WTC11 (cell line): ENCODE measurements at regions not wholly inside any gene's neighbourhood (a gene's known extent, or its start where the extent isn't known, plus 50 kb on each side); places are given as distances from the start of the nearest gene placed in this dataset.

Experiments used
- ATAC-seq: fragments of 200-7000 bp; cut with Tn5 transposase; 2 replicates; pipeline ENCODE4 v1.10.0; 2021; ENCODE audit warnings: mild to moderate bottlenecking, moderate library complexity
- CTCF ChIA-PET: fragments of 300-600 bp; sonication (Branson Sonifier 250); formaldehyde crosslinking; loops from one replicate; lab custom pipeline; 2021; ENCODE audit warnings: antibody characterized with exemption; lab: Charles Lee
- POLR2A ChIA-PET: fragments of 350-600 bp; sonication (Branson Sonifier 250); formaldehyde crosslinking; loops from one replicate; lab custom pipeline; 2021; ENCODE audit warnings: antibody characterized with exemption; lab: Charles Lee
- DNase-seq: peaks from one replicate; pipeline ENCODE4 v3.0.0; 2021; ENCODE audit warnings: low spot score
- H3K27ac Mint-ChIP-seq: 2 replicates; pipeline ENCODE4 v1.8.0; 2021; ENCODE audit warnings: mixed read lengths
- H3K27me3 Mint-ChIP-seq: 2 replicates; pipeline ENCODE4 v1.8.0; 2021; ENCODE audit warnings: low read depth, mild to moderate bottlenecking, moderate library complexity, mixed read lengths
- H3K36me3 Mint-ChIP-seq: 2 replicates; pipeline ENCODE4 v1.8.0; 2021; ENCODE audit warnings: mixed read lengths
- H3K4me1 Mint-ChIP-seq: 2 replicates; pipeline ENCODE4 v1.8.0; 2022; ENCODE audit warnings: mixed read lengths
- H3K4me3 Mint-ChIP-seq: 2 replicates; pipeline ENCODE4 v1.8.0; 2021; ENCODE audit warnings: mild to moderate bottlenecking, moderate library complexity, mixed read lengths
- H3K9me3 Mint-ChIP-seq: 2 replicates; pipeline ENCODE4 v1.8.0; 2021; ENCODE audit warnings: mixed read lengths
- ATF6 ChIP-seq: sonication (generic); formaldehyde crosslinking; IDR thresholded peaks from 2 replicates; pipeline ENCODE4 v1.8.1; 2023; ENCODE audit warnings: mild to moderate bottlenecking, missing genetic modification reagents
- CDX4 ChIP-seq: fragments of 250-450 bp; sonication (Bioruptor Pico); IDR thresholded peaks from 2 replicates; pipeline ENCODE4 v1.9.0; 2021; ENCODE audit warnings: moderate library complexity, mild to moderate bottlenecking, inconsistent platforms, borderline replicate concordance
- ELF4 ChIP-seq: sonication (generic); formaldehyde crosslinking; IDR thresholded peaks from 2 replicates; pipeline ENCODE4 v1.8.1; 2022; ENCODE audit warnings: low read depth, mild to moderate bottlenecking, moderate library complexity, missing genetic modification reagents
- ETV6 ChIP-seq: sonication (generic); formaldehyde crosslinking; IDR thresholded peaks from 2 replicates; pipeline ENCODE4 v1.8.1; 2022; ENCODE audit warnings: mild to moderate bottlenecking, missing genetic modification reagents
- FOXP4 ChIP-seq: sonication (generic); formaldehyde crosslinking; IDR thresholded peaks from 2 replicates; pipeline ENCODE4 v1.8.0; 2022; ENCODE audit warnings: mild to moderate bottlenecking, missing genetic modification reagents
- GRHL2 ChIP-seq: fragments of 250-450 bp; sonication (Bioruptor Pico); IDR thresholded peaks from 2 replicates; pipeline ENCODE4 v1.8.0; 2022; ENCODE audit warnings: mild to moderate bottlenecking, moderate library complexity; ENCODE audit not compliant: insufficient replicate concordance, severe bottlenecking
- HMGA2 ChIP-seq: fragments of 250-450 bp; sonication (Bioruptor Pico); IDR thresholded peaks from 2 replicates; pipeline ENCODE4 v1.4.0; 2021; ENCODE audit warnings: mild to moderate bottlenecking, moderate library complexity
- IRF2 ChIP-seq: sonication (generic); formaldehyde crosslinking; IDR thresholded peaks from 2 replicates; pipeline ENCODE4 v1.8.0; 2022; ENCODE audit warnings: low read depth, missing genetic modification reagents, borderline replicate concordance
- JAZF1 ChIP-seq: fragments of 250-450 bp; sonication (Bioruptor Pico); IDR thresholded peaks from 2 replicates; pipeline ENCODE4 v1.9.0; 2021; ENCODE audit warnings: moderate library complexity, mild to moderate bottlenecking, inconsistent platforms
- JUN ChIP-seq: sonication (generic); formaldehyde crosslinking; IDR thresholded peaks from 2 replicates; pipeline ENCODE4 v1.8.0; 2023; ENCODE audit warnings: mild to moderate bottlenecking, missing genetic modification reagents
- MAX ChIP-seq: sonication (generic); formaldehyde crosslinking; IDR thresholded peaks from 2 replicates; pipeline ENCODE4 v1.8.0; 2022; ENCODE audit warnings: mild to moderate bottlenecking, missing genetic modification reagents
- NFE2L1 ChIP-seq: sonication (generic); formaldehyde crosslinking; IDR thresholded peaks from 2 replicates; pipeline ENCODE4 v1.8.1; 2023; ENCODE audit warnings: missing genetic modification reagents
- PRRX2 ChIP-seq: fragments of 250-450 bp; sonication (Bioruptor Pico); IDR thresholded peaks from 2 replicates; pipeline ENCODE4 v1.8.0; 2021; ENCODE audit warnings: mild to moderate bottlenecking
- SOX15 ChIP-seq: fragments of 250-450 bp; sonication (Bioruptor Pico); IDR thresholded peaks from 2 replicates; pipeline ENCODE4 v1.9.0; 2021; ENCODE audit warnings: mild to moderate bottlenecking
- SP1 ChIP-seq: sonication (generic); formaldehyde crosslinking; conservative IDR thresholded peaks from 2 replicates; pipeline ENCODE4 v1.8.1; 2022; ENCODE audit warnings: missing genetic modification reagents
- TCF7 ChIP-seq: sonication (generic); formaldehyde crosslinking; IDR thresholded peaks from 2 replicates; pipeline ENCODE4 v1.8.0; 2022; ENCODE audit warnings: mild to moderate bottlenecking, low read depth, missing genetic modification reagents, moderate library complexity
- ZNF138 ChIP-seq: sonication (generic); formaldehyde crosslinking; conservative IDR thresholded peaks from 2 replicates; pipeline ENCODE4 v1.8.1; 2022; ENCODE audit warnings: mild to moderate bottlenecking, moderate library complexity, missing genetic modification reagents
- ZNF396 ChIP-seq: fragments of 250-450 bp; sonication (Bioruptor Pico); IDR thresholded peaks from 2 replicates; pipeline ENCODE4 v1.8.0; 2021; ENCODE audit warnings: mild to moderate bottlenecking, moderate library complexity, borderline replicate concordance
- ZNF416 ChIP-seq: fragments of 250-450 bp; sonication (Bioruptor Pico); IDR thresholded peaks from 2 replicates; pipeline ENCODE4 v1.9.0; 2021; ENCODE audit warnings: mild to moderate bottlenecking, inconsistent platforms
- ZNF423 ChIP-seq: fragments of 250-450 bp; sonication (Bioruptor Pico); IDR thresholded peaks from 2 replicates; pipeline ENCODE4 v2.1.2; 2022; ENCODE audit warnings: mild to moderate bottlenecking, moderate library complexity
- TF ChIP-seq, protein P1 (sequence below): fragments of 250-450 bp; sonication (Bioruptor Pico); IDR thresholded peaks from 2 replicates; pipeline ENCODE4 v1.8.0; 2021; ENCODE audit warnings: mild to moderate bottlenecking
- TF ChIP-seq, protein P2 (sequence below): sonication (generic); formaldehyde crosslinking; IDR thresholded peaks from 2 replicates; pipeline ENCODE4 v1.8.1; 2023; ENCODE audit warnings: mild to moderate bottlenecking, missing genetic modification reagents, moderate library complexity
- TF ChIP-seq, protein P3 (sequence below): fragments of 250-450 bp; sonication (Bioruptor Pico); IDR thresholded peaks from 2 replicates; pipeline ENCODE4 v1.9.0; 2021; ENCODE audit warnings: mild to moderate bottlenecking
- TF ChIP-seq, protein P4 (sequence below): sonication (generic); formaldehyde crosslinking; IDR thresholded peaks from 2 replicates; pipeline ENCODE4 v1.8.0; 2022; ENCODE audit warnings: missing genetic modification reagents
- TF ChIP-seq, protein P5 (sequence below): sonication (generic); formaldehyde crosslinking; IDR thresholded peaks from 2 replicates; pipeline ENCODE4 v1.8.0; 2022; ENCODE audit warnings: mild to moderate bottlenecking, missing genetic modification reagents

GRCh38 chr4:27397886-27398285, 537.2 kb downstream of the STIM2 start:
- ChIA-PET CTCF (no interaction called here), POLR2A (no interaction called here)
- Mint-ChIP-seq H3K4me1 (no peaks in the 10 kb centered on the region), H3K9me3 (peaks cover 44% of the 10 kb centered on the region), H3K36me3 (peaks cover 18% of the 10 kb centered on the region), H3K27ac (no peak overlapping the region), H3K27me3 (no peaks in the 10 kb centered on the region), H3K4me3 (no peak overlapping the region)
- DNase-seq (no peak), ATAC-seq (no peak)
- no peak for TF ChIP-seq SOX15 (CRISPR knock-in tag)
- no peak for TF ChIP-seq SP1 (CRISPR knock-in tag)
- no peak for TF ChIP-seq JAZF1 (CRISPR knock-in tag)
- TF ChIP-seq NFE2L1 (CRISPR knock-in tag) = no peak
- TF ChIP-seq, protein P1, sequence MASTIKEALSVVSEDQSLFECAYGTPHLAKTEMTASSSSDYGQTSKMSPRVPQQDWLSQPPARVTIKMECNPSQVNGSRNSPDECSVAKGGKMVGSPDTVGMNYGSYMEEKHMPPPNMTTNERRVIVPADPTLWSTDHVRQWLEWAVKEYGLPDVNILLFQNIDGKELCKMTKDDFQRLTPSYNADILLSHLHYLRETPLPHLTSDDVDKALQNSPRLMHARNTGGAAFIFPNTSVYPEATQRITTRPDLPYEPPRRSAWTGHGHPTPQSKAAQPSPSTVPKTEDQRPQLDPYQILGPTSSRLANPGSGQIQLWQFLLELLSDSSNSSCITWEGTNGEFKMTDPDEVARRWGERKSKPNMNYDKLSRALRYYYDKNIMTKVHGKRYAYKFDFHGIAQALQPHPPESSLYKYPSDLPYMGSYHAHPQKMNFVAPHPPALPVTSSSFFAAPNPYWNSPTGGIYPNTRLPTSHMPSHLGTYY = no peak
- no peak for TF ChIP-seq ZNF416 (CRISPR knock-in tag)
- TF ChIP-seq ZNF423 (CRISPR knock-in tag) = no peak
- no peak for TF ChIP-seq IRF2
- TF ChIP-seq, protein P2, sequence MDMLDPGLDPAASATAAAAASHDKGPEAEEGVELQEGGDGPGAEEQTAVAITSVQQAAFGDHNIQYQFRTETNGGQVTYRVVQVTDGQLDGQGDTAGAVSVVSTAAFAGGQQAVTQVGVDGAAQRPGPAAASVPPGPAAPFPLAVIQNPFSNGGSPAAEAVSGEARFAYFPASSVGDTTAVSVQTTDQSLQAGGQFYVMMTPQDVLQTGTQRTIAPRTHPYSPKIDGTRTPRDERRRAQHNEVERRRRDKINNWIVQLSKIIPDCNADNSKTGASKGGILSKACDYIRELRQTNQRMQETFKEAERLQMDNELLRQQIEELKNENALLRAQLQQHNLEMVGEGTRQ (CRISPR knock-in tag) = no peak
- no peak for TF ChIP-seq TCF7 (CRISPR knock-in tag)
- no peak for TF ChIP-seq ZNF396 (CRISPR knock-in tag)
- no peak for TF ChIP-seq JUN (CRISPR knock-in tag)
- no peak for TF ChIP-seq GRHL2 (CRISPR knock-in tag)
- TF ChIP-seq ZNF138 (CRISPR knock-in tag) = no peak
- TF ChIP-seq, protein P3, sequence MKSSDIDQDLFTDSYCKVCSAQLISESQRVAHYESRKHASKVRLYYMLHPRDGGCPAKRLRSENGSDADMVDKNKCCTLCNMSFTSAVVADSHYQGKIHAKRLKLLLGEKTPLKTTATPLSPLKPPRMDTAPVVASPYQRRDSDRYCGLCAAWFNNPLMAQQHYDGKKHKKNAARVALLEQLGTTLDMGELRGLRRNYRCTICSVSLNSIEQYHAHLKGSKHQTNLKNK (CRISPR knock-in tag) = no peak
- no peak for TF ChIP-seq ATF6 (CRISPR knock-in tag)
- TF ChIP-seq PRRX2 = no peak
- TF ChIP-seq ETV6 (CRISPR knock-in tag) = no peak

DNA sequence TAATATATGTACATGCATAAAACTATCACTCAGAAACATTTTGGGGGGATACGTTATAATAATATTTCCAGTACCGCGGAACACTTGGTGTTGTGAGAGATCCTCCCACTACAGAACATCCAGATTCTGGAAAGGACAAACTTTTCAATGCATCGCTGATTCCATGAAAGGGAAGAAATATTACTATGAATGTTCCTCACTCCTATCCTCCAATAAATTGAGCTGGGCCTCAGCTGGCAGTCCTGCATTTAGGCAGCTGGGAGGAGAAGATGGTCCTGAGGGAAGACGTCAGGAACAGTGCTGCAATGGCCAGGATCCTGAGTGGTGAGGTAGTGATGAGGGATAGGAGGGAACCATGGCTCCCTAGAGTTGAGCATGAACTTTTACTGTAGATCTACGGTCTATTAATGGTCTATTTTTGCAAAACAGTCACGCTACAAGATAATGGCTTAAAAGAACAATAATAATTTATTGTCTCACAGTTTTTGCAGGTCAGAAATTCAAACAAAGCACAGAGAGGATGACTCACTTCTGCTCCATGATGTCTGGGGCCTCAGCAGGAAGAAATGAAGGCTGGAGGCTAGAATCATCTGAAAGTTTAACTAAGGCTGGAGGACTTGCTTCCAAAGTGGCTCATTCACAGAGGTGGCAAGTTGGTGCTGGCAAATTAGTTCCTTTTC, 538.1 kb downstream of the STIM2 start:
- no peak for ATAC-seq
- DNase-seq = no peak
- Mint-ChIP-seq H3K36me3 (peaks cover 19% of the 10 kb centered on the region), H3K27me3 (no peaks in the 10 kb centered on the region), H3K27ac (no peak overlapping the region), H3K9me3 (peaks cover 48% of the 10 kb centered on the region), H3K4me3 (no peak overlapping the region), H3K4me1 (no peaks in the 10 kb centered on the region)
- ChIA-PET POLR2A (no interaction called here), CTCF (no interaction called here)
- TF ChIP-seq MAX (CRISPR knock-in tag) = no peak
- no peak for TF ChIP-seq ETV6 (CRISPR knock-in tag)
- TF ChIP-seq HMGA2 (CRISPR knock-in tag) = no peak
- no peak for TF ChIP-seq ELF4 (CRISPR knock-in tag)
- no peak for TF ChIP-seq CDX4 (CRISPR knock-in tag)
- no peak for TF ChIP-seq ZNF138 (CRISPR knock-in tag)
- no peak for TF ChIP-seq SP1 (CRISPR knock-in tag)
- TF ChIP-seq FOXP4 (CRISPR knock-in tag) = no peak
- TF ChIP-seq, protein P4, sequence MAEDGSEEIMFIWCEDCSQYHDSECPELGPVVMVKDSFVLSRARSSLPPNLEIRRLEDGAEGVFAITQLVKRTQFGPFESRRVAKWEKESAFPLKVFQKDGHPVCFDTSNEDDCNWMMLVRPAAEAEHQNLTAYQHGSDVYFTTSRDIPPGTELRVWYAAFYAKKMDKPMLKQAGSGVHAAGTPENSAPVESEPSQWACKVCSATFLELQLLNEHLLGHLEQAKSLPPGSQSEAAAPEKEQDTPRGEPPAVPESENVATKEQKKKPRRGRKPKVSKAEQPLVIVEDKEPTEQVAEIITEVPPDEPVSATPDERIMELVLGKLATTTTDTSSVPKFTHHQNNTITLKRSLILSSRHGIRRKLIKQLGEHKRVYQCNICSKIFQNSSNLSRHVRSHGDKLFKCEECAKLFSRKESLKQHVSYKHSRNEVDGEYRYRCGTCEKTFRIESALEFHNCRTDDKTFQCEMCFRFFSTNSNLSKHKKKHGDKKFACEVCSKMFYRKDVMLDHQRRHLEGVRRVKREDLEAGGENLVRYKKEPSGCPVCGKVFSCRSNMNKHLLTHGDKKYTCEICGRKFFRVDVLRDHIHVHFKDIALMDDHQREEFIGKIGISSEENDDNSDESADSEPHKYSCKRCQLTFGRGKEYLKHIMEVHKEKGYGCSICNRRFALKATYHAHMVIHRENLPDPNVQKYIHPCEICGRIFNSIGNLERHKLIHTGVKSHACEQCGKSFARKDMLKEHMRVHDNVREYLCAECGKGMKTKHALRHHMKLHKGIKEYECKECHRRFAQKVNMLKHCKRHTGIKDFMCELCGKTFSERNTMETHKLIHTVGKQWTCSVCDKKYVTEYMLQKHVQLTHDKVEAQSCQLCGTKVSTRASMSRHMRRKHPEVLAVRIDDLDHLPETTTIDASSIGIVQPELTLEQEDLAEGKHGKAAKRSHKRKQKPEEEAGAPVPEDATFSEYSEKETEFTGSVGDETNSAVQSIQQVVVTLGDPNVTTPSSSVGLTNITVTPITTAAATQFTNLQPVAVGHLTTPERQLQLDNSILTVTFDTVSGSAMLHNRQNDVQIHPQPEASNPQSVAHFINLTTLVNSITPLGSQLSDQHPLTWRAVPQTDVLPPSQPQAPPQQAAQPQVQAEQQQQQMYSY (CRISPR knock-in tag) = no peak
- TF ChIP-seq, protein P5, sequence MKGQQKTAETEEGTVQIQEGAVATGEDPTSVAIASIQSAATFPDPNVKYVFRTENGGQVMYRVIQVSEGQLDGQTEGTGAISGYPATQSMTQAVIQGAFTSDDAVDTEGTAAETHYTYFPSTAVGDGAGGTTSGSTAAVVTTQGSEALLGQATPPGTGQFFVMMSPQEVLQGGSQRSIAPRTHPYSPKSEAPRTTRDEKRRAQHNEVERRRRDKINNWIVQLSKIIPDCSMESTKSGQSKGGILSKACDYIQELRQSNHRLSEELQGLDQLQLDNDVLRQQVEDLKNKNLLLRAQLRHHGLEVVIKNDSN = no peak
